ENCODE measurements at regions not wholly inside any gene's neighbourhood (a gene's known extent, or its start where the extent isn't known, plus 50 kb on each side); places are given as distances from the start of the nearest gene placed in this dataset.

- TF ChIP-seq, protein P1, sequence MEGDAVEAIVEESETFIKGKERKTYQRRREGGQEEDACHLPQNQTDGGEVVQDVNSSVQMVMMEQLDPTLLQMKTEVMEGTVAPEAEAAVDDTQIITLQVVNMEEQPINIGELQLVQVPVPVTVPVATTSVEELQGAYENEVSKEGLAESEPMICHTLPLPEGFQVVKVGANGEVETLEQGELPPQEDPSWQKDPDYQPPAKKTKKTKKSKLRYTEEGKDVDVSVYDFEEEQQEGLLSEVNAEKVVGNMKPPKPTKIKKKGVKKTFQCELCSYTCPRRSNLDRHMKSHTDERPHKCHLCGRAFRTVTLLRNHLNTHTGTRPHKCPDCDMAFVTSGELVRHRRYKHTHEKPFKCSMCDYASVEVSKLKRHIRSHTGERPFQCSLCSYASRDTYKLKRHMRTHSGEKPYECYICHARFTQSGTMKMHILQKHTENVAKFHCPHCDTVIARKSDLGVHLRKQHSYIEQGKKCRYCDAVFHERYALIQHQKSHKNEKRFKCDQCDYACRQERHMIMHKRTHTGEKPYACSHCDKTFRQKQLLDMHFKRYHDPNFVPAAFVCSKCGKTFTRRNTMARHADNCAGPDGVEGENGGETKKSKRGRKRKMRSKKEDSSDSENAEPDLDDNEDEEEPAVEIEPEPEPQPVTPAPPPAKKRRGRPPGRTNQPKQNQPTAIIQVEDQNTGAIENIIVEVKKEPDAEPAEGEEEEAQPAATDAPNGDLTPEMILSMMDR (conservative IDR thresholded peaks at IDR 0.05; ENCODE audit: low read depth, low read length): no peak
- TF ChIP-seq EZH2 (IDR thresholded peaks at IDR 0.05; ENCODE audit: borderline replicate concordance, low read depth, low read length, poor library complexity, severe bottlenecking): no peak
Observed at GRCh38 chr5:173451651-173452050, 123.4 kb upstream of the STC2 start.
